Astrocyte (in vitro differentiated cells and primary cell): ENCODE measurements at regions not wholly inside any gene's neighbourhood (a gene's known extent, or its start where the extent isn't known, plus 50 kb on each side); places are given as distances from the start of the nearest gene placed in this dataset.

Source experiments
- CTCF ChIP-seq: IDR thresholded peaks from 2 replicates; pipeline ENCODE4 v1.5.1; 2011; ENCODE audit warnings: low read depth, mild to moderate bottlenecking, inconsistent platforms, low read length, moderate library complexity; ENCODE audit not compliant: insufficient read depth
- EZH2 ChIP-seq: IDR thresholded peaks from 2 replicates; pipeline ENCODE4 v1.6.1; 2012; ENCODE audit warnings: mild to moderate bottlenecking, low read length, inconsistent platforms; ENCODE audit not compliant: insufficient read depth

GRCh38 chr5:158623971-158624370, 475.7 kb downstream of the EBF1 start:
- no peak for TF ChIP-seq CTCF
- no peak for TF ChIP-seq EZH2
